ENCODE measurements at regions not wholly inside any gene's neighbourhood (a gene's known extent, or its start where the extent isn't known, plus 50 kb on each side); places are given as distances from the start of the nearest gene placed in this dataset.

GRCh38 chr2:175462246-175462645 is 280.7 kb upstream of the ATP5MC3 start:
- no peak for TF ChIP-seq ARNTL (CRISPR knock-in tag; IDR thresholded peaks at IDR 0.05; ENCODE audit: borderline replicate concordance, low read depth)
- no peak for TF ChIP-seq CSDC2 (CRISPR knock-in tag; IDR thresholded peaks at IDR 0.05)
- TF ChIP-seq, protein P1, sequence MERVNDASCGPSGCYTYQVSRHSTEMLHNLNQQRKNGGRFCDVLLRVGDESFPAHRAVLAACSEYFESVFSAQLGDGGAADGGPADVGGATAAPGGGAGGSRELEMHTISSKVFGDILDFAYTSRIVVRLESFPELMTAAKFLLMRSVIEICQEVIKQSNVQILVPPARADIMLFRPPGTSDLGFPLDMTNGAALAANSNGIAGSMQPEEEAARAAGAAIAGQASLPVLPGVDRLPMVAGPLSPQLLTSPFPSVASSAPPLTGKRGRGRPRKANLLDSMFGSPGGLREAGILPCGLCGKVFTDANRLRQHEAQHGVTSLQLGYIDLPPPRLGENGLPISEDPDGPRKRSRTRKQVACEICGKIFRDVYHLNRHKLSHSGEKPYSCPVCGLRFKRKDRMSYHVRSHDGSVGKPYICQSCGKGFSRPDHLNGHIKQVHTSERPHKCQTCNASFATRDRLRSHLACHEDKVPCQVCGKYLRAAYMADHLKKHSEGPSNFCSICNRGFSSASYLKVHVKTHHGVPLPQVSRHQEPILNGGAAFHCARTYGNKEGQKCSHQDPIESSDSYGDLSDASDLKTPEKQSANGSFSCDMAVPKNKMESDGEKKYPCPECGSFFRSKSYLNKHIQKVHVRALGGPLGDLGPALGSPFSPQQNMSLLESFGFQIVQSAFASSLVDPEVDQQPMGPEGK (CRISPR knock-in tag; IDR thresholded peaks at IDR 0.05; ENCODE audit: borderline replicate concordance) = no peak
- TF ChIP-seq OSR1 (CRISPR knock-in tag; IDR thresholded peaks at IDR 0.05) = no peak
- no peak for TF ChIP-seq TCF4 (CRISPR knock-in tag; IDR thresholded peaks at IDR 0.05; ENCODE audit: borderline replicate concordance)
- TF ChIP-seq POU6F1 (CRISPR knock-in tag; IDR thresholded peaks at IDR 0.05; ENCODE audit: borderline replicate concordance, low read depth) = no peak
